ENCODE measurements at regions not wholly inside any gene's neighbourhood (a gene's known extent, or its start where the extent isn't known, plus 50 kb on each side); places are given as distances from the start of the nearest gene placed in this dataset.
"Not testable (repeated sequence)": the region's sequence is repeated elsewhere in the genome, so short reads cannot be mapped to it uniquely, and the experiment has no call there.

DNA sequence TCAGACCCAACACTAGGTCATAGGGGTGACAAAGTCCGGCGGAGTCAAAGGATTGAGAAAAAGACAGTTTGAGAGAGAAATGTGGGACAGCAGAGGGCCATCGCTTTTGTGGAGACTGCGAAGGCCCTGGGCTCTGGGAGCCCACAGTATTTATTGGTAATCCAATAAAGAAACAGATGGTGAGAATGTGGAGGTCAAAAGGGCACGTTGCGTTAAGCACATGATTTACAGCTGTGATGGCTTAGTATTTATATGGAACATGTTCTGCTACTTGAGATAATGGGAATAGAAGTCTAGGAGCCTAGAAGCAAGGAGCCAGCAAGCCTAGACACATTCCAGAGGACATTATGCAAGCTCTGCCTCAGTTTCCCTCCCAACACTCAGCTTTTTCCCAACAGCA lies 2521.1 kb downstream of the PCDH9 start:
- FAIRE-seq (no peak), ATAC-seq (no peak), DNase-seq (no peak)
- no peak for TF ChIP-seq CTCF (IDR thresholded peaks at IDR 0.05)
- Histone ChIP-seq H3K4me3 (no peak overlapping the region), H3K9me3 (no peaks in the 10 kb centered on the region), H3K36me3 (no peaks in the 10 kb centered on the region), H3K27me3 (peaks cover 0 to 3% (median 0%) of the 10 kb centered on the region in 4 donors), H3K4me1 (no peaks in the 10 kb centered on the region), H3K27ac (no peak overlapping the region)
- intact Hi-C loops (cut with DNase I), result no loop called here
- WGBS, 2 donors, result 64 to 74% methylated on average over 6 of the region's 6 CpGs

DNA sequence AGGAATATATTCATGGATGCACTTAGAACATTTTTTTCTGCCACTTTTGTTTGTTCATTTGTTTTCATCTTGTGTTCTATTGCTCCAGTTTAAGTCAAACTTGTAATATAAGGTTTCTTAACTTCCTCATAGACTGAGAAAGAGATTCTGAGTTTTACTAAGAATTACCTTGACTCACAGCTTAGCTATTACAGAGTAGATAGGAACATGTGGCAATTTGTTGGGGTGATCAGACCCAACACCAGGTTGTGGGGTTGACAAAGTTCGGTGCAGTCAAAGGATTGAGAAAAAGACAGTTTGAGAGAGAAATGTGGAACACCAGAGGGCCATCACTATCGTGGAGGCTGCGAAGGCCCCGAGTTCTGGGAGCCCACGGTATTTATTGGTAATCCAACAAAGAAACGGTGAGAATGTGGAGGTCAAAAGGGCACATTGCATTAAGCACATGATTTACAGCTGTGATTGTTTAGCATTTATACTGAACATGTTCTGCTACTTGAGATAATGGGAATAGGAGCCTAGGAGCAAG lies 2526.0 kb downstream of the PCDH9 start:
- Histone ChIP-seq H3K36me3 (no peaks in the 10 kb centered on the region), H3K27ac (no peak overlapping the region), H3K9me3 (no peaks in the 10 kb centered on the region), H3K4me1 (no peaks in the 10 kb centered on the region), H3K4me3 (no peak overlapping the region), H3K27me3 (no peaks in the 10 kb centered on the region)
- no peak for TF ChIP-seq CTCF (IDR thresholded peaks at IDR 0.05)
- no peak for ATAC-seq
- WGBS, 2 donors, result 47 to 54% methylated on average over 6 of the region's 6 CpGs
- DNase-seq, result no peak
- intact Hi-C loops (cut with DNase I), result no loop called here
- FAIRE-seq, result no peak

GRCh38 chr13:64697226-64697625 lies 2532.9 kb downstream of the PCDH9 start:
- no peak for TF ChIP-seq CTCF (IDR thresholded peaks at IDR 0.05)
- WGBS, 2 donors, result 50 to 62% methylated on average over 2 of the region's 2 CpGs

DNA sequence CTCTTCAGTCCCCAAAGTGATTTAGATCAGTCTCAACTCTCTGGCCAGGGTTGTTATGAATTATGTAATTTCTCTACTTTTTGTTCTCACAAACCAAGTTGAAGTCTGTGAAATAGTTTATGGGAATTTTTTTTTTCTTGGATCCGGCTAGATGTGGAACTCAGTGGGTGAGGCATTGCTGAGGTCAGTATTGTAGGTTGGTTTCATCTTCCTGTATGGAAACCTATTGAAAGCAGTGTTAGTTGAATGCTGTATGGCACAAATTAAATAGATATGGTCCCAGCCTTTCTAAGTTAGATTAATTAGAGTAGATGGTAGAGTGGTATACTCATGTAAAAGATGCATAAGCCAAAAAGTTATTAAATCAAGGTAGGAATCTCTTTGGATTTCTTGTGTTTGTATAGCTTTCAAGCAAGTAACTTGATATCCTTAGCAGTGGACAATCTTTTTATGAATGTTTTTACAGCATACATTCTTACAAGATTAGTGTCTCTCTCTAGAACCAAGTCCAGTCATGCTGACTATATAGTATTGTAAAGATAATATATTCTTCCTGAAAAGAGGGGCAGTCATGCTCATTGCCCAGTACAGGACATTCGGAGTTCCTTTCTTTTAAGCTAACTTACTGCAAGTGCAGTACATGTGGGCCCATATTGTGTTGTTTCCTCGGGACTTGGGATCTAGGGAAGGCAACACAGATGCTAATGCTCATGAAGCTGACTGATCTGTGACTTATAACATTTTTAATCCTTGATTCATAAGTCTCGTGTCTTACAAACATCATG lies 2541.1 kb downstream of the PCDH9 start:
- ATAC-seq (no peak), FAIRE-seq (no peak), DNase-seq (no peak)
- no peak overlapping the region for H3K27ac ChIP-seq
- no peaks in the 10 kb centered on the region for H3K4me1 ChIP-seq
- H3K4me3 ChIP-seq, result no peak overlapping the region
- no peaks in the 10 kb centered on the region for H3K27me3 ChIP-seq
- 54 to 69% methylated on average over 4 of the region's 4 CpGs for WGBS, 2 donors
- intact Hi-C loops (cut with DNase I), result no loop called here
- no peaks in the 10 kb centered on the region for H3K9me3 ChIP-seq
- no peaks in the 10 kb centered on the region for H3K36me3 ChIP-seq
- TF ChIP-seq CTCF (IDR thresholded peaks at IDR 0.05), result no peak

More at GRCh38 chr13:64697226-64697625, 2532.9 kb downstream of the PCDH9 start:
- no peaks in the 10 kb centered on the region for H3K9me3 ChIP-seq
- no peaks in the 10 kb centered on the region for H3K27me3 ChIP-seq
- H3K27ac ChIP-seq, result no peak overlapping the region
- no peak for FAIRE-seq
- DNase-seq, result no peak
- intact Hi-C loops (cut with DNase I), result no loop called here
- H3K4me3 ChIP-seq, result no peak overlapping the region
- ATAC-seq, result no peak
- H3K36me3 ChIP-seq, result no peaks in the 10 kb centered on the region
- H3K4me1 ChIP-seq, result no peaks in the 10 kb centered on the region

DNA sequence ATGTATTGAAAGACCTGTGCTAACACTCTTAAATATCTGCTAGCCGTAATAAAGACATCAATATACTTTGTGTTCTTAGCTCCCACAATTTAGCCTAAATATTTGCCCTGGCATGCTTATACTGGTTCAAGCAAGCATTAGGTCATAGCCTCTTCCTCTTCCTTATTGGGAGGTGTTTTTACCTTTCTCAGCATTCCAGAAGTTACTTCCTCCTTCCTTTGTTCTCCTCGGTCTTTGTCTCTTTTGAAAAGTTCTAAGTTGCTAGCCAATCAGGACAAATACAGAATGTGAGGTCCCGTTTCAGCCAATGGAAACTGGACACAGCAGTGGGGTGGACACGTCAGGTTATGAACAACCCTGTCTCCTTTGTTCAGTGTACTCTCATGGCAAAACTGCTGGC lies 2543.6 kb downstream of the PCDH9 start:
- intact Hi-C loops (cut with DNase I); H3K27me3 ChIP-seq; FAIRE-seq; ATAC-seq; DNase-seq; H3K9me3 ChIP-seq; H3K36me3 ChIP-seq; H3K4me3 ChIP-seq; H3K4me1 ChIP-seq; H3K27ac ChIP-seq: not testable (repeated sequence)
- 45 to 59% methylated on average over 4 of the region's 4 CpGs for WGBS, 2 donors

All from pancreas (tissue), 10 donors.